Tibial artery (tissue), 4 donors: ENCODE measurements at regions not wholly inside any gene's neighbourhood (a gene's known extent, or its start where the extent isn't known, plus 50 kb on each side); places are given as distances from the start of the nearest gene placed in this dataset.
"Not testable (repeated sequence)": the region's sequence is repeated elsewhere in the genome, so short reads cannot be mapped to it uniquely, and the experiment has no call there.

ENCODE experiments used
- DNase-seq, 2 donors: peaks; one replicate each; pipeline ENCODE4 v3.0.0-alpha.2; 2019
- H3K27ac ChIP-seq, 2 donors: fragments of 200-600 bp; sonication (generic) in 1 of 2; 1 replicate in 1 of 2; 2 replicates in 1 of 2; pipeline ENCODE4 v1.5.1; 2018 to 2019; ENCODE audit warnings: mild to moderate bottlenecking in 1 of 2
- H3K27me3 ChIP-seq, 2 donors: fragments of 200-600 bp; sonication (generic) in 1 of 2; one replicate each; pipeline versions ENCODE4 v1.5.1 to v1.6.0; 2016 to 2019
- H3K36me3 ChIP-seq, 3 donors: fragments of 200-600 bp; sonication (generic) in 2 of 3; one replicate each; pipeline ENCODE4 v1.5.1; 2016 to 2019; ENCODE audit warnings: mild to moderate bottlenecking in 2 of 3
- H3K4me1 ChIP-seq, 4 donors: fragments of 200-600 bp; sonication (generic) in 2 of 4; 1 replicate in 3 of 4; 2 replicates in 1 of 4; pipeline ENCODE4 v1.5.1; 2016 to 2019
- H3K4me3 ChIP-seq, 2 donors: fragments of 200-600 bp; sonication (generic) in 1 of 2; 1 replicate in 1 of 2; 2 replicates in 1 of 2; pipeline ENCODE4 v1.5.1; 2018 to 2019; ENCODE audit warnings: mild to moderate bottlenecking in 2 of 2
- H3K9me3 ChIP-seq, 3 donors: fragments of 200-600 bp; sonication (generic) in 1 of 3; one replicate each; pipeline ENCODE4 v1.5.1; 2016 to 2019
- intact Hi-C: fragments of 100-400 bp; cut with DNase I; formaldehyde crosslinking; loops from one replicate; pipeline ENCODE4 v1.15.0; 2023; ENCODE audit warnings: low total_unique reads
- TF ChIP-seq, protein P1 (sequence below), 2 experiments: fragments of 200-600 bp in 1 of 2; fragments of 450-650 bp in 1 of 2; IDR thresholded peaks; one replicate each; pipeline ENCODE4 v1.5.1; 2017 to 2019; ENCODE audit warnings: antibody characterized with exemption in 2 of 2, mild to moderate bottlenecking in 1 of 2, moderate library complexity in 1 of 2

DNA sequence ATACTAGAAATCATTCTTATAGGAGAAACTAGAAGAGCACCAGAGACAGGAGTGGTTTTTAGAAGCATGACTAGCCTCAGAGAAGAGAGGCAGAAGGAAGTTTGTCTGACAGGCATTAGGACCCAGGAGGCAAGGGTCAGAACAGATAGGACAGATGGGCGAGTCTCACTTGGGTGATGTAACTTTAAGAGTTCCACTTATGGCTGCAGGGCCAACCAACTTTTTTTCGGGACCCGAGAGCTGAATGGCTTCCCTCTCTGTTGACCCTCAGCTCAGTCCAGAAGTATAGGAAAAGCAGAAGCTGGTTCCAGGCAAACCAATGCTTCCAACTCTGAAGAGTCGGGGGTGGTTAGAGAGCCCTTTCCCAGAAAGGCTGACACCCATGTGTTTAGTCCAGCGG lies 136.6 kb upstream of the SETMAR start:
- no peak for DNase-seq
- Histone ChIP-seq H3K4me3 (no peak overlapping the region), H3K27ac (no peak overlapping the region), H3K36me3 (peaks cover 0 to 5% (median 0%) of the 10 kb centered on the region in 3 donors), H3K9me3 (peaks cover 0 to 3% (median 0%) of the 10 kb centered on the region in 3 donors), H3K27me3 (no peaks in the 10 kb centered on the region), H3K4me1 (no peaks in the 10 kb centered on the region)
- intact Hi-C loops: no loop called here
- TF ChIP-seq, protein P1, sequence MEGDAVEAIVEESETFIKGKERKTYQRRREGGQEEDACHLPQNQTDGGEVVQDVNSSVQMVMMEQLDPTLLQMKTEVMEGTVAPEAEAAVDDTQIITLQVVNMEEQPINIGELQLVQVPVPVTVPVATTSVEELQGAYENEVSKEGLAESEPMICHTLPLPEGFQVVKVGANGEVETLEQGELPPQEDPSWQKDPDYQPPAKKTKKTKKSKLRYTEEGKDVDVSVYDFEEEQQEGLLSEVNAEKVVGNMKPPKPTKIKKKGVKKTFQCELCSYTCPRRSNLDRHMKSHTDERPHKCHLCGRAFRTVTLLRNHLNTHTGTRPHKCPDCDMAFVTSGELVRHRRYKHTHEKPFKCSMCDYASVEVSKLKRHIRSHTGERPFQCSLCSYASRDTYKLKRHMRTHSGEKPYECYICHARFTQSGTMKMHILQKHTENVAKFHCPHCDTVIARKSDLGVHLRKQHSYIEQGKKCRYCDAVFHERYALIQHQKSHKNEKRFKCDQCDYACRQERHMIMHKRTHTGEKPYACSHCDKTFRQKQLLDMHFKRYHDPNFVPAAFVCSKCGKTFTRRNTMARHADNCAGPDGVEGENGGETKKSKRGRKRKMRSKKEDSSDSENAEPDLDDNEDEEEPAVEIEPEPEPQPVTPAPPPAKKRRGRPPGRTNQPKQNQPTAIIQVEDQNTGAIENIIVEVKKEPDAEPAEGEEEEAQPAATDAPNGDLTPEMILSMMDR (IDR thresholded peaks at IDR 0.05): no peak

DNA sequence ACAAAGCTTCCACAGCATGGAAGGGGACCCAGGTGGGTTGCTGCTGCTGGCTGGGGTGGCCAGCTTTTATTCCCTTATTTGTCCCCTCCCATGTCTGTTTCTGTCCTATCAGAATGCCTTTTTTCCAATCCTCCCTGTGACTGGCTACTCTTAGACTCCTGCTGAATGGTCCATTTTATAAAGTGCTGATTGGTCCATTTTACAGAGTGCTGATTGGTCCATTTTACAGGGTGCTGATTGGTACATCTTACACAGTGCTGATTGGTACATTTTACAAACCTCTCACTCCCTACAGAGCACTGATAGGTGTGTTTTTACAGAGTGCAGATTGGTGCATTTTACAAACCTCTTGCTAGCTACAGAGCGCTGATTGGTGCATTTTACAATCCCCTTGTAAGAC lies 135.9 kb upstream of the SETMAR start:
- H3K27ac ChIP-seq, H3K4me3 ChIP-seq, DNase-seq, H3K27me3 ChIP-seq, H3K4me1 ChIP-seq, H3K36me3 ChIP-seq, H3K9me3 ChIP-seq, intact Hi-C loops: not testable (repeated sequence)

DNA sequence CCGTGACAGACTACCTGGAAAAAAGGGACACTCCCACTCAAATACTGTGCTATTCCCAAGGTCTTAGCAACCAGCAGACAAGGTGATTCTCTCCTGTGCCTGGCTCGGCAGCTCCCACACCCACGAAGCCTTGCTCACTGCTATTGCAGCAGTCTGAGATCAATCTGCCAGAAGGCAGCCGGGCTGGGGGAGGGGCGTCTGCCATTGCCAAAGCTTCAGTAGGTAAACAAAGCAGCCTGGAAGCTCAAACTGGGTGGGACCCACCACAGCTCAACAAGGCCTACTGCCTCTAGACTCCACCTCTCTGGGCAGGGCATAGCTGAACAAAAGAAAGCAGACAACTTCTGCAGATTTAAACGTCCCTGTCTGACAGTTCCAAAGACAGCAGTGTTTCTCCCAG lies 128.4 kb upstream of the SETMAR start:
- intact Hi-C loops: no loop called here
- no peak for DNase-seq
- no peak overlapping the region for H3K4me3 ChIP-seq
- H3K9me3 ChIP-seq: no peaks in the 10 kb centered on the region
- TF ChIP-seq, protein P1 (IDR thresholded peaks at IDR 0.05): no peak
- H3K36me3 ChIP-seq: no peaks in the 10 kb centered on the region
- H3K27ac ChIP-seq: no peak overlapping the region
- H3K4me1 ChIP-seq: no peaks in the 10 kb centered on the region
- H3K27me3 ChIP-seq: no peaks in the 10 kb centered on the region

DNA sequence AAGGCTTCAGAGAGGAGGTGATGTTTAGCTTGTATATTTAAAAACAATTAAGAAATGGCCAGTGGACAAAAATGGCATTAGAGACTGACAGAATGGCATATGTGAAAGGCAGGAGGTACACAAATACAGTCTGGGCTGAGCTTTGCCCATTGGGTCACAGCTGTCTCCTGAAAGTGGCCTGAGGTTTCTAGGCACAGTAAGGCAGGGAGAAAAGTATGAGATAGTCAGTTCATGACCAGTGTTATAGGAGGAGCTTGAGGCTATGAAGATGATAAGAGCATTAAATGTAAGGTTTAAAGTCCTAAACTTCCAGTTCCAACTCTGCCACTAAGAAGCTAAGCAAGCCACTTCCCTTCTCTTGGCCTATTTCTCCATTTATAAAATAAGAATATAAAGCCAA lies 111.2 kb upstream of the SETMAR start:
- Histone ChIP-seq H3K9me3 (no peaks in the 10 kb centered on the region), H3K27me3 (no peaks in the 10 kb centered on the region), H3K4me1 (no peaks in the 10 kb centered on the region), H3K27ac (no peak overlapping the region), H3K36me3 (no peaks in the 10 kb centered on the region), H3K4me3 (no peak overlapping the region)
- intact Hi-C loops: no loop called here
- TF ChIP-seq, protein P1 (IDR thresholded peaks at IDR 0.05): no peak
- no peak for DNase-seq

DNA sequence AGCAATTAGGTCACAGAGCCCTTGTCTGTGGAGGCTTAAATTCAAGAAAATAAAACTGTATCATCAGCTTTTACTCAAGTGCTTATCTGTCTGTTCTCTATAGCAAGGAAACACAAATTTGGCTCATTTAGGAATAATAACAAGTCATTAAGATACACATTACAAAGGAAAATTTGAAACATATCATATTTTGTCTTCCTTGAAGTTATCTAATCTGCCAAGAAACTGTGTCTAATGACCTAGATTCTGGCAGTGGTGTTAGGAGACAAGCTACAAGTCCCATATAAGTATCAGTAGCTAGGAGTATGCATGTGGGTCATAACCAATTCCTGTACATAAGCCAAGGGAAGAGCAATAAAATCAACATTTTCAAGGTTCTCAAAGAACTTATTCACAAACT lies 108.2 kb upstream of the SETMAR start:
- H3K27me3 ChIP-seq: no peaks in the 10 kb centered on the region
- no peaks in the 10 kb centered on the region for H3K36me3 ChIP-seq
- no peaks in the 10 kb centered on the region for H3K4me1 ChIP-seq
- DNase-seq: no peak
- H3K27ac ChIP-seq: no peak overlapping the region
- no peak overlapping the region for H3K4me3 ChIP-seq
- TF ChIP-seq, protein P1 (IDR thresholded peaks at IDR 0.05): no peak
- intact Hi-C loops: no loop called here
- no peaks in the 10 kb centered on the region for H3K9me3 ChIP-seq

DNA sequence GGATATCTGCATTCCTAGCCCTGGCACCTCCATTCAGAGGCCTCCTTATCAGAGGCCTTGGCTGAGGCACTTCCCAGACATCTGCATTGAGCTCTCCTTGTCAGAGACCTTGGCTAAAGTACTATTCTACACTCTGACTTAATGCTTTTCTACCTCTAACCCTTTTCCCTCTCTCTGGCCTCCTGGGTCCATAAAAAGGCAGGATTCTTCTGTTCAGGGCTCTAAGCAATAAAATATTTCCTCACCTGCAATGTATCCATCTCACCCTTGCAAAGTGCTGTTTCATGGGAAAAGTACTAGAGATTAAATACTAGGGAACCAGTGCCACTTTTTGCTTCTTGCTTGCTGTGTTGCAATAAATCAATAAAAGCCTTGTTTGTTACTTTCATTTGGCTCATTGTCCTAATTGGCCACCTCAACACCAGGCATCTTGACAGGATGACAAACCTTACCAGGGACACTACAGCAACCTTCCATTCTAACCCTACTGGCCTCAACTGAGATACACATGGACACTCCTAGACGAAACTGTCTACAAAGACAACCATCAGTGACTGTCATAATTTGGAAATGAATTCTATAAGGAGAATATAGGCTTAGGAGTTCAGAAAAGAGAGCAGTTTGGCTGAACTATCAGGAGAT lies 106.5 kb upstream of the SETMAR start:
- Histone ChIP-seq H3K36me3 (no peaks in the 10 kb centered on the region), H3K4me3 (no peak overlapping the region), H3K27ac (no peak overlapping the region), H3K27me3 (no peaks in the 10 kb centered on the region), H3K4me1 (no peaks in the 10 kb centered on the region), H3K9me3 (no peaks in the 10 kb centered on the region)
- TF ChIP-seq, protein P1 (IDR thresholded peaks at IDR 0.05): no peak
- DNase-seq: no peak
- intact Hi-C loops: no loop called here
